IPS-NIHi7 (cell line): ENCODE measurements at regions not wholly inside any gene's neighbourhood (a gene's known extent, or its start where the extent isn't known, plus 50 kb on each side); places are given as distances from the start of the nearest gene placed in this dataset.

Source experiments
- DNase-seq: peaks from one replicate; pipeline ENCODE4 v3.0.0; 2012; ENCODE audit warnings: mixed read lengths; ENCODE audit errors: extremely low spot score

GRCh38 chr5:116853992-116854391 lies 279.4 kb upstream of the SEMA6A start:
- DNase-seq: no peak

- no peak for DNase-seq
These were observed 274.4 kb upstream of the SEMA6A start for GRCh38 chr5:116848954-116849581.

GRCh38 chr5:116847960-116848359 lies 273.3 kb upstream of the SEMA6A start:
- no peak for DNase-seq

- no peak for DNase-seq
These were observed 269.4 kb upstream of the SEMA6A start for GRCh38 chr5:116844015-116844414.

DNA sequence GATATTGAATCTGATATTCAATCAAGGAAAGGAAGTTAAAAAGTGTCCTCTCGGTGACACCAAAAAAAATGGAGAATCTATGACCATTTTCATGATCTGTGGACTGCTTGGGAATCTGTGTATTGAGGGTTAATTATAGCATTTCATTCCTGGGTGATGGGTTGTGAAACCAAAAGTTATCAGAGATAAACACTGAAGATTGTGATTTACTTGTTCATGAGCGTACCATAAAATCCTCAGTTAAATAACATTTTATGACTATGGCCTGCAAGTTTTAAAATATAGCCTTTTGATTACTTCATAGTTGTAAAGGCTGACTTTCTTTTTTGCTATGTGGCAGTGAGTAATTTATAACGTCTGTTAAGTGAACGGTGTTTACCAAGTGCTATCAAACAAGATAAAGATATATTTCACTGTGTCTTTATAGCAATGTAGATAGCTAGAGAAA lies 267.9 kb upstream of the SEMA6A start:
- no peak for DNase-seq

- no peak for DNase-seq
These were observed 267.1 kb upstream of the SEMA6A start for GRCh38 chr5:116841734-116842133.

DNA sequence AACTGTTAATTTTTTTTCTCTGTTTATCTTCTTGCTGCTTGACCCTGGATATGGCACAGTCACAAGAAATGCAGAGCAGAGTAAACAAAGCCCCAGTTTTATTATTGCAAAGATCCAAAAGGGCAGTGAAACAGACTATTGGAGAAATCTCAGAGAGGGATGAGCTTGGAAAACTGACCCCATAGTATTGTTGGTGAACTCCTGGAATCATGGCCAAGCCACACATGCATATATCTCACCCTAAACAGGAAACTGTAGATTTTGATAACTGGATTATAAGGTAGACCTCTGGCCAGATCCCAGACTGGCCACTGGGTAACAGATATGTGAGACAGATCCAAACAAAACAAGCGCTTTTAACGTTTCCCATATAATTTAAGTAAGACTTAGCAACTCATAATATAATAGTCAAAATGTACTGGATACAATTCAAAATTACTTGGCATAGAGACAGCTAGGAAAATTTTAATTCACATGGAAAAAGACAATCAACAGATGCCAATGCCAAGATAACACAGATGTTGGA lies 263.5 kb upstream of the SEMA6A start:
- DNase-seq: no peak

DNA sequence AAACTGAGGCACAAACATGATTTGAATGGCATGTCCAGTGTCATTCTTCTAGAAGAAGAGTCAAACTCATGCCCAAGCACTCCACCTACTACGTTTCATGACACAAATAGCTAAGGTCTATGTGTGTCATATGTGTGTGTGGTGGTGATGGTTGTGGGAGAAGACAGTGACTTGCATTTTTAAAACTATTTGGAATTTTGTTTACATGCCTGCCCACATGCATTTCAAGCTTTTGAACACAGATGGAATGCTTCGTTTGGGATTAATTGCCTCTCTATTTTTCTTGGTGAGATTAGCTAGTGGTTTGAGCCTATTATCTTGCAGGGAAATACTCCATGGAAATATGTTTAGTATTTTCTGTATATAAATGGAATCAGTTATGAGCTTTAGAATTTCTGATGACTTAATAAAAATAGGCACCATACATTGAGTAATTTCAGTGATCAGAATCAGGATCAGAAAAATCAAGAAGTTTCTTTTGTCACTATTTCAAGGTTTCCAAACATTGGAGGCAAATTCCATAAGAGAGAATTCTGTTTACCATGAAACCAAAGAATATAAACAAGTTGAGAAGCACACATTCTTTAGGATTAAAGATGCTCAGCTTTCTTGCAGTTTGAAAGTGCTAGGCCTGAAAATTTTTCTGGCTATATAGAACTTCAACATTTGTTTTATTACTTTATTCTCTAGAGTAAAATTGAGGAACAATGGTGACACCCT lies 260.3 kb upstream of the SEMA6A start:
- DNase-seq: no peak

DNA sequence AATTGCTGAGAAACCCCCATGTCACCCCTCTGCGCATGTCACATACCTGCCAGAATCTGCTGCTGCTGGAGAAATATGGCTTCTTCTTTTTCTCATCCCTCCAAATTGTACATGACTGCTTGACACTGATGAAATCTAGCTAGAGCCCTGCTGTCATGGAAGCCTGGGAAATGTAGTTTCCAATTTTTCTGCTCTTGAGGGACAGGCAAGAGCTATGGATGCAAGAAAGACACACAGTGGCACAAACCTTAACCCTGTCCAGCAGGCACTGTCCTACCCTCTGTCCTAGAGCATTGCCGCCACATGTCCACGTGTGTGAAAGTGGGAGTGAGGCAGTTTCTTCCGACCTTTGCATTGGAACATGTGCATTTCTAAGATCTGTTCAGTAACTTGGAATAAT lies 255.5 kb upstream of the SEMA6A start:
- no peak for DNase-seq

DNA sequence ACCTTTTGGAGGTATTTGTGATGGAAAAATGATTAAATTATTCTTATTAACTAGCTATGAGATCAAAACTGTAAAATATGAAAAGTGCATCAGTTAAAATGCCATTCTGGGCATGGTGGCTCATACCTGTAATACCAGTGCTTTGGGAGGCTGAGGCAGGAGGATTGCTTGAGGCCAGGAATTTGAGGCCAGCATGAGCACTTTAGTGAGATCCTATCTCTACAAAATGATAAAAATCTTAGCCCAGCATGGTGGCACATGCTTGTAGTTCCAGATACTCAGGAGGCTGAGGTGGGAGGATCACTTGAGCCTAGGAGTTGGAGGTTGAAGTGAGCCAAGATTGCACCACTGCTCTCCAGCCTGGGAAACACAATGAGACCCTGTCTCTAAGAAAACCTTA lies 252.5 kb upstream of the SEMA6A start:
- DNase-seq: no peak

DNA sequence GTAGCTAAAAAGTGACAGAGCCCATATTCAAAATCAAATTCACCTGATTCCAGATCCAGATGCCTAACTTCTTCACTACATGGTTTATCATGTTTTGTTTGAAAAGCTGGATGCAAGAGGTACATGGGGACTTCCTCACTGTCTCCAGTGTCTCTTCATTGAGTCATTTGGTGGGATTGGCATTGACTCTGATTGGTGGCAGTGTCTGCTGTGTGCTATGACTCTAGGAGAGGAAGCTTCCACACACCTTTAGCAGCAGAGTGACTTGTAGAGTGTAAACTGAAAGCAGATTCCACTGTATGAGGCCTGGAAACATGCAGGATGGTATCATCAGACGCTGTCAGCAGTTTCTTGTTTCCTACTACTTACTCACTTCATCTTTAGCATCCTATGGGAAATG lies 250.9 kb upstream of the SEMA6A start:
- DNase-seq: no peak

DNA sequence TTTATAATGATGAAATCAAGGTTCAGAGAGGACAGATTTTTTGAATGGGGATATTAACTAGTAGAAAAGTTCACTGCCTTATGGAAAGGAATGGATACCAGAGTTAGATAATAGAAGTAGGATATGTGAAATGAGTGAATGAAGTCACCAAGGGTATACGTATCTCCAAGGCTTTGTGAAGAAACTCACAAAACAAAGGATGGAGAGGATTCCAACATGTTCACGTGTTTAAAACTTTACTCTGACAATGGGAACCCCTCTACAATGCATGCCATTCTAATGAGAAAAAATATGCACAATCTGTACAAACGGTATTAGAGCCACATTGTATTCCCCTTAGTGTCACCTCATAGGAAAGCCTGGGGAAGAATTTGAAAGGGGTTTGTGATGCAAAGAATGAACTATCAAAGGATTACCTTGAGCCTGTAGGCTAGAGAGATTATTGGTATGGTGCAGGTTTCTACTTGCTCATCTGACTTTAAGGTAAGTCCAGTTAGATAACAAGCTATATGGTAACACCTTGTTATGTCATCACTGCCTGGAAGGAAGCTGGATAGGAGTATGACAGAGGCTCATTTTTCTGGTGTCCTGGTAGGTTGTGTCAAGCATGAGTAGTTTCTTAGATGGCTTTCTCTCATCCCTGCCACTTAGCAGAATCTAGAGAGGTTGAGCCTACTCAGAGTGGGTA lies 250.3 kb upstream of the SEMA6A start:
- DNase-seq: no peak

DNA sequence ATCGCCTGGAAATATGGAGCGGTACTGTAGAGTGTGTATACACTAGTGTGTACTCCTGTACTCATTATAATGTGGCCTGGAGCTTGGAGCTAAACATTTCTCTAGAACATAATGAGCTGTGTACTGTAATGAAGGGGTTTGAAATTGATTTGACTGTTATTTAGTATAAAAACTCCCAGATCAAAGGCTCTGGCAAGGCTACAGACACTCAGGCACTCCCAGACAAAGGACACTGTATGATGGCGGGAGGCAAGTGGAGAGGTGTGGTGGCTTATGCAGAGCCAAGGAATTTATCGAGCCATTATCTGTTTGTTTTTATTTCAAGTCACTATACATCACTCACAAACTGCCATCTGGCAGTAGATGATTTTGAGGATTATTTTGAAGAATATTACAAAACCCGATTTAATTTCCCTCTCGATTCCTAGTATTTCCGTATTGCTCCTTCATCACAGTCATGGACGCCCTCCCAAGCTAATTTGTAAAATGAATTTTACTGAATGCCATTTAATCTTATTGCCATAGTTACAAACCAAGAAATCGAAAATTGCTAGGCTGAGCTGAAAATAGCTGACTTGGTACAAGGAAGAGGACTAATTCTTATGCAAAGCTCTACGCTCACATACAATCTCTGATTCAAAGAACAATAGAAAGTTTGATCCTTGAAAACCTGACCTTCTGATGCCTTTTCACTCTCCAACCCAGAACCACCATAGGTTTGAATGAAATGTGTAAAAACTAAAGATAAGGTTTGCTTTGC lies 240.2 kb upstream of the SEMA6A start:
- DNase-seq: no peak

DNA sequence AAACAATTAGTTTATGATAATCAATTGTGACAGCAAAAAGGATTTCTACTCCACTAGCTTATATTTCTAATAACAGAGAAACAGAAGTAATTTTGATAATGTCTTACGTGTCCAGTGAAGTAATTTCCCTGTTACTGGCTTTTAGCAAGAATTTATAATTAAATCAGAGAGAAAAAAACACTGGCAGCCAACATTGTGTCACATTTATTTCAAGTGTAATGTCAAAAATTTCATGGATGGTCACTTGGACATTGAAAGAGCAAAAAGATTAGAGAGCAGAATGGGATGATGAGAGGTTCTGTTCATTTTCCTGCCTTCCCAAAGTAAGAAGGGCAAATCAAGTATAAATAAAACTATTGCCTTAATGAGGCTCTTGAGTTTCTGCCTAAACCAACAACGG lies 239.3 kb upstream of the SEMA6A start:
- DNase-seq: no peak

DNA sequence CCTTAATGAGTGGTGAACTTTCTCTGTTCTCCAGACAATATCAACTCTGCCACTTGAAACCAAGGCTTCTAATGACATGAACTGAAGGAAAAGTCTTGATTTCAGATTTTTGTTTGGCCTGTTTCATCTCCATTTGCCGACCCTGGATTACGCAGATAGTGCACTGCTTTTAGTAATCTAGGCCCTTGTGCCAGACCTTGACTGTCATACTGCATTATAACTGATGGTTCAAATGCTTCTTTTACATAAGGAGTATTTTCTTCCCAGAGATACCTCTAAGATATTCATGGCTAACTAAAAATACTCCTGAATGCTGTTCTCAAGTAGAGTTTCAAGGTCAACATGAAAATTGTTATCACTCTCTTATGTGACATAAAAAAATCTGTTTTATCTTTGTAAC lies 238.7 kb upstream of the SEMA6A start:
- DNase-seq: no peak

DNA sequence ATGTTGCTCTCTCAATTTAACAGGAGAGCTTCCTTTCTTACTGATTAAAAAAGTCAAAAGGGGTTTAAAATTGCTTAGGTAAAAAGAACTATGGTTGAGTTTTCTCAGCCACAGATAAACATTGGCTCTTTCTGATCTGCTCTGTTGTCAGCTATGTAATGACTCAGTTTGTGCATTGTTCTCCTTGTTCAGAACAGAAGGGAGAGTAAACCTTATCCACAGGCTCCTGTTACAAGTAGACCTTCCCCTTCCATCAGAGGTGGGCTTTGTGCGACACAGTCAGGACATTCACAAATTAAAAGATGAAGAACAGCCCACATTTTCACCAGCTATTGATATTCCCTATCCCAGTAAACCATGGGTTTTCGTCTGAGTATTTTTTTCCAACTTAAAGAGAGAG lies 236.3 kb upstream of the SEMA6A start:
- no peak for DNase-seq

DNA sequence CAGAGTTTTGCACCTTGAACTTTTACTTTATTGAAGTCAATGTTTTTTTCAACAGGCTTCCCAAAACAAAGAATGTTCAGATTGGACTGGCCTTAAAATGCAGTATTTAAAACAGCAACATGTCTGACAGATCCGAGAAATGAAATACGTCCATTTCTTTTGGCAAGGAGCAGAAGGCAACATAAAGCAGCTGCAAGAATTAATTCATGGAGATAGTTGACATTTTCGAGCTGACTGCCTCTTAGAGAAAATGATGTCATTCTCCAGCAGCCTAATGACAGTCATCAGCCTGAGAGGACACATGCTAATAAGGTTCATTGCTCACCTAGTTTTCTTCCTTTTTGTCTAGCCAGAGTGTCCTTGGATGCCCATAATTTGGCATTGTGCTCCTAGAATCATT lies 232.2 kb upstream of the SEMA6A start:
- DNase-seq: no peak

DNA sequence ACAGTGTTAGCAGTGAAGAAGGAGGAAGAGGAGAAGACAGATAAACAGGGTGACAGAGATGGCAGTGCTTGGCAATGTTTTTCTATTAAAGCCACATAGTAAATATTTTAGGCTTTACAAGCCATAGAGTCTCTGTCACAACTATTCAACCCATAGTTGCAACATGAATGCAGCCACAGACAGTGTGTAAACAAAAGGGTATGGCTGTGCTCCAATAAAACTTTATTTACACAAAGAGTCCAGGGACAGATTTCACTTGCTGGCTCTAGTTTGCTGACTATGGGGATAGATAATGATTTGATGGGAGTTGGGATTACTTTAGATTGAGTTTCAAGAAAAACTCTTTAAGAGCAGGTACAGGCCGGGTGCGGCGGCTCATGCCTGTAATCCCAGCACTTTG lies 224.8 kb upstream of the SEMA6A start:
- DNase-seq: no peak

- DNase-seq: no peak
These were observed 220.6 kb upstream of the SEMA6A start for GRCh38 chr5:116795189-116795588.

DNA sequence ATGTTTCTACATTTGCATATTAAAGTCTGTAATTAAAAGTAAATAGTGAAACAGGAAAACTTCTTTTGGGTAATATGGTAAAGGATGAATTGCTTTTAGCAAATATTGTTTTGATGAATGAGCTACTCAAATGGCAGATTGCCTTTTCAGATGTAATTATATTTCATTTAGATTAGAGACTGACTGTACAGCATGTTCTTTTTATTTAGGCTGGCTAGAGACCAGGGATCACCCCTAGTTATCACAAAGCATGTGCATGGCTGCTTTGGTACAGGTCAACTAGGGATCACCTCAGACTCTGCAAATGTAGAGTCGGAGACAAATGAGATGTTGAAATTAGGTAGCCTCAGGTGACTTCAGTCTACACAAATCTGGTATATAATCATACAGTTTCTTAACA lies 214.9 kb upstream of the SEMA6A start:
- no peak for DNase-seq

DNA sequence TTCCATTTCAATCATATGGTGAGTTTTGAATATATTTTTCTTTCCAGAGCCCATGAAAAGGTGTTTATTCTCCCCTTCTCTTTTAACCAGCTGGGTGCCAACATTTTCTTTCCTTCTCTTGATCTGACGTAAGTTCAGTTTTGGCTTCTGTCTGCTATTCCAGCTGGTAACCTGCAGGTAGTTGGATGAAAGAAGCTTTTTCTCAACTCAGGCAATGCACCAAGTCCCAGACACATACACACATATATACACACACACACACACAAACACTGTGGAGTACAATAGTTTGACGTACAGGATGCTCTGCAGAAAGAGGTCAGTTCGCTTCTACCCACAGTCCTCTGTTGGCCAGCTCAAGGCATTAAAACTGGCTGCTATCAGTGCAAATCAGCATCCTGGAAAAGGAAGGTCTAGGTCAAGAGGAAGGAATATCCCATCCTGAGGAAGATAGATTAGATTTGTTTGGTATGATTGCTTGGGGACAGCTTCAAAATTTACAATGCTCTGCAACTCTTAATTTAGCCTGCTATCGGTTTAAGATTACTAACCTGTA lies 214.3 kb upstream of the SEMA6A start:
- no peak for DNase-seq

GRCh38 chr5:116787570-116787969 lies 212.9 kb upstream of the SEMA6A start:
- no peak for DNase-seq
